IMR-90 (cell line): ENCODE measurements at regions not wholly inside any gene's neighbourhood (a gene's known extent, or its start where the extent isn't known, plus 50 kb on each side); places are given as distances from the start of the nearest gene placed in this dataset.

Source experiments
- BHLHE40 ChIP-seq: fragments of 150-350 bp; IDR thresholded peaks from 2 replicates; pipeline ENCODE4 v1.6.1; 2016; ENCODE audit warnings: mild to moderate bottlenecking, low read depth, low read length
- CEBPB ChIP-seq: IDR thresholded peaks from 2 replicates; pipeline ENCODE4 v1.6.1; 2012; ENCODE audit warnings: low read depth, low read length, improper control_type of control experiment
- CTCF ChIP-seq: conservative IDR thresholded peaks from 2 replicates; pipeline ENCODE4 v1.5.1; 2012; ENCODE audit warnings: mild to moderate bottlenecking, low read depth, low read length, improper control_type of control experiment
- ELK1 ChIP-seq: fragments of 150-350 bp; IDR thresholded peaks from 2 replicates; pipeline ENCODE4 v1.6.1; 2016; ENCODE audit warnings: low read depth, mild to moderate bottlenecking, low read length, moderate library complexity, borderline replicate concordance
- FOS ChIP-seq: fragments of 150-350 bp; IDR thresholded peaks from 2 replicates; pipeline ENCODE4 v1.6.1; 2016; ENCODE audit warnings: low read depth, low read length
- MAZ ChIP-seq: IDR thresholded peaks from 2 replicates; pipeline ENCODE4 v1.6.1; 2012; ENCODE audit warnings: low read depth, mild to moderate bottlenecking, low read length, improper control_type of control experiment, moderate library complexity, borderline replicate concordance
- POLR2A ChIP-seq: IDR thresholded peaks from 2 replicates; pipeline ENCODE4 v1.6.1; 2012; ENCODE audit warnings: mild to moderate bottlenecking, low read depth, low read length
- RAD21 ChIP-seq: IDR thresholded peaks from 2 replicates; pipeline ENCODE4 v1.6.1; 2012; ENCODE audit warnings: low read length, improper control_type of control experiment
- RFX5 ChIP-seq: IDR thresholded peaks from 2 replicates; pipeline ENCODE4 v1.8.0; 2012; ENCODE audit warnings: low read depth, mild to moderate bottlenecking, low read length, moderate library complexity
- TF ChIP-seq, protein P1 (sequence below): fragments of 150-350 bp; IDR thresholded peaks from 2 replicates; pipeline ENCODE4 v1.6.1; 2017; ENCODE audit warnings: mild to moderate bottlenecking, antibody characterized with exemption, low read length, low read depth

GRCh38 chr6:91280494-91280830 lies 693.6 kb upstream of the MAP3K7 start:
- no peak for TF ChIP-seq CTCF
- no peak for TF ChIP-seq POLR2A
- no peak for TF ChIP-seq FOS
- no peak for TF ChIP-seq RAD21
- no peak for TF ChIP-seq RFX5
- TF ChIP-seq, protein P1, sequence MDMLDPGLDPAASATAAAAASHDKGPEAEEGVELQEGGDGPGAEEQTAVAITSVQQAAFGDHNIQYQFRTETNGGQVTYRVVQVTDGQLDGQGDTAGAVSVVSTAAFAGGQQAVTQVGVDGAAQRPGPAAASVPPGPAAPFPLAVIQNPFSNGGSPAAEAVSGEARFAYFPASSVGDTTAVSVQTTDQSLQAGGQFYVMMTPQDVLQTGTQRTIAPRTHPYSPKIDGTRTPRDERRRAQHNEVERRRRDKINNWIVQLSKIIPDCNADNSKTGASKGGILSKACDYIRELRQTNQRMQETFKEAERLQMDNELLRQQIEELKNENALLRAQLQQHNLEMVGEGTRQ, result no peak
- no peak for TF ChIP-seq BHLHE40
- no peak for TF ChIP-seq CEBPB
- TF ChIP-seq MAZ, result no peak
- no peak for TF ChIP-seq ELK1
